ENCODE measurements at regions not wholly inside any gene's neighbourhood (a gene's known extent, or its start where the extent isn't known, plus 50 kb on each side); places are given as distances from the start of the nearest gene placed in this dataset.

GRCh38 chr1:47572731-47573430 lies 135.0 kb downstream of the FOXD2 start:
- TF ChIP-seq CTCF (IDR thresholded peaks at IDR 0.05) (no peak), POLR2A (IDR thresholded peaks at IDR 0.05) (no peak)
- Histone ChIP-seq H3K27me3 (no peaks in the 10 kb centered on the region), H3K9me3 (no peaks in the 10 kb centered on the region), H3K27ac (no peak overlapping the region), H3K4me3 (no peak overlapping the region), H3K4me1 (no peaks in the 10 kb centered on the region), H3K36me3 (no peaks in the 10 kb centered on the region)
- intact Hi-C loops (cut with DNase I; ENCODE audit: low total_unique reads): no loop called here
- no peak for DNase-seq

GRCh38 chr1:47574451-47575165 lies 136.8 kb downstream of the FOXD2 start:
- H3K27ac ChIP-seq: no peak overlapping the region
- intact Hi-C loops (cut with DNase I; ENCODE audit: low total_unique reads): no loop called here
- TF ChIP-seq POLR2A (IDR thresholded peaks at IDR 0.05) (no peak), CTCF (IDR thresholded peaks at IDR 0.05) (no peak)
- no peak overlapping the region for H3K4me3 ChIP-seq
- no peaks in the 10 kb centered on the region for H3K36me3 ChIP-seq
- H3K4me1 ChIP-seq: no peaks in the 10 kb centered on the region
- no peaks in the 10 kb centered on the region for H3K27me3 ChIP-seq
- no peak for DNase-seq
- no peaks in the 10 kb centered on the region for H3K9me3 ChIP-seq

- DNase-seq: no peak
- no peak overlapping the region for H3K27ac ChIP-seq
- intact Hi-C loops (cut with DNase I; ENCODE audit: low total_unique reads): no loop called here
Observed at GRCh38 chr1:47575855-47576757, 138.3 kb downstream of the FOXD2 start.

GRCh38 chr1:47576758-47577115 lies 138.9 kb downstream of the FOXD2 start:
- no peaks in the 10 kb centered on the region for H3K27me3 ChIP-seq
- no peaks in the 10 kb centered on the region for H3K36me3 ChIP-seq
- DNase-seq: no peak

More at GRCh38 chr1:47575855-47576757, 138.3 kb downstream of the FOXD2 start:
- no peaks in the 10 kb centered on the region for H3K36me3 ChIP-seq
- no peaks in the 10 kb centered on the region for H3K4me1 ChIP-seq
- H3K27me3 ChIP-seq: no peaks in the 10 kb centered on the region
- H3K9me3 ChIP-seq: no peaks in the 10 kb centered on the region
- no peak overlapping the region for H3K4me3 ChIP-seq
- TF ChIP-seq CTCF (IDR thresholded peaks at IDR 0.05) (no peak), POLR2A (IDR thresholded peaks at IDR 0.05) (no peak)

More at GRCh38 chr1:47576758-47577115, 138.9 kb downstream of the FOXD2 start:
- TF ChIP-seq CTCF (IDR thresholded peaks at IDR 0.05): no peak
- no peak for TF ChIP-seq POLR2A (IDR thresholded peaks at IDR 0.05)
- Histone ChIP-seq H3K4me3 (no peak overlapping the region), H3K9me3 (no peaks in the 10 kb centered on the region), H3K27ac (no peak overlapping the region), H3K4me1 (no peaks in the 10 kb centered on the region)
- intact Hi-C loops (cut with DNase I; ENCODE audit: low total_unique reads): no loop called here

Data from uterus (tissue), 3 donors.